ENCODE measurements at regions not wholly inside any gene's neighbourhood (a gene's known extent, or its start where the extent isn't known, plus 50 kb on each side); places are given as distances from the start of the nearest gene placed in this dataset.
A peak's percentile ranks its signal among the peaks of the same experiment; 100 is the strongest.

GRCh38 chr11:111046291-111046690 lies 199.2 kb upstream of the POU2AF2 start:
- no peak overlapping the region for H3K4me3 ChIP-seq
- no peak for DNase-seq
- no peaks in the 10 kb centered on the region for H3K4me1 ChIP-seq
- no peaks in the 10 kb centered on the region for H3K9me3 ChIP-seq
- intact Hi-C loops (cut with DNase I), result no loop called here
- no peaks in the 10 kb centered on the region for H3K27me3 ChIP-seq
- WGBS, 2 donors, result 37 to 51% methylated on average over 2 of the region's 2 CpGs
- H3K36me3 ChIP-seq, result no peaks in the 10 kb centered on the region
- no peak overlapping the region for H3K27ac ChIP-seq
- TF ChIP-seq, protein P1, sequence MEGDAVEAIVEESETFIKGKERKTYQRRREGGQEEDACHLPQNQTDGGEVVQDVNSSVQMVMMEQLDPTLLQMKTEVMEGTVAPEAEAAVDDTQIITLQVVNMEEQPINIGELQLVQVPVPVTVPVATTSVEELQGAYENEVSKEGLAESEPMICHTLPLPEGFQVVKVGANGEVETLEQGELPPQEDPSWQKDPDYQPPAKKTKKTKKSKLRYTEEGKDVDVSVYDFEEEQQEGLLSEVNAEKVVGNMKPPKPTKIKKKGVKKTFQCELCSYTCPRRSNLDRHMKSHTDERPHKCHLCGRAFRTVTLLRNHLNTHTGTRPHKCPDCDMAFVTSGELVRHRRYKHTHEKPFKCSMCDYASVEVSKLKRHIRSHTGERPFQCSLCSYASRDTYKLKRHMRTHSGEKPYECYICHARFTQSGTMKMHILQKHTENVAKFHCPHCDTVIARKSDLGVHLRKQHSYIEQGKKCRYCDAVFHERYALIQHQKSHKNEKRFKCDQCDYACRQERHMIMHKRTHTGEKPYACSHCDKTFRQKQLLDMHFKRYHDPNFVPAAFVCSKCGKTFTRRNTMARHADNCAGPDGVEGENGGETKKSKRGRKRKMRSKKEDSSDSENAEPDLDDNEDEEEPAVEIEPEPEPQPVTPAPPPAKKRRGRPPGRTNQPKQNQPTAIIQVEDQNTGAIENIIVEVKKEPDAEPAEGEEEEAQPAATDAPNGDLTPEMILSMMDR (IDR thresholded peaks at IDR 0.05), result no peak
- TF ChIP-seq POLR2A (IDR thresholded peaks at IDR 0.05), result no peak

DNA sequence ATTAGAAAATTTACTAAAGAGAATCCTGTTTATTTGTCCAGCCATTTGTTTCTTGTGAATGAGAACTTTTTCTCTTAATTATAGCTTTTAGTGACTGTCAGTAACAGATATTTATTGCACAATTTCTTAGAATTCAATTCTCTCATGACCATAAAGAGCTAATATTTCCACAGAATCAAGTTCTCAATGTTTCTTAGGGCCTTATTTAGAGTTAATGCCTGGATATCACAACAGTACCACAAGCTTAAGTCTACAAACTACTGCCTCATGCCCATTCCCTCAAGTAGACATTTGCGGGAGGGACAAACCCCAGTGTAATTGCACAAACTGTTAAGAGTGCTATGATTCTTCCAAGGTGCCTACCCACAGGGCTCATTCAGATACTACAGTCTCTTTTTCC lies 199.7 kb upstream of the POU2AF2 start:
- Histone ChIP-seq H3K27ac (peak overlapping the region in 3 of 4 donors; percentile 10 to 58 (median 26)), H3K9me3 (no peaks in the 10 kb centered on the region), H3K27me3 (no peaks in the 10 kb centered on the region), H3K4me3 (no peak overlapping the region), H3K4me1 (no peaks in the 10 kb centered on the region), H3K36me3 (no peaks in the 10 kb centered on the region)
- TF ChIP-seq, protein P1 (IDR thresholded peaks at IDR 0.05), result no peak
- TF ChIP-seq POLR2A (IDR thresholded peaks at IDR 0.05), result no peak
- intact Hi-C loops (cut with DNase I), result no loop called here
- 81 to 89% methylated on average over 1 of the region's 1 CpG for WGBS, 2 donors
- no peak for DNase-seq

DNA sequence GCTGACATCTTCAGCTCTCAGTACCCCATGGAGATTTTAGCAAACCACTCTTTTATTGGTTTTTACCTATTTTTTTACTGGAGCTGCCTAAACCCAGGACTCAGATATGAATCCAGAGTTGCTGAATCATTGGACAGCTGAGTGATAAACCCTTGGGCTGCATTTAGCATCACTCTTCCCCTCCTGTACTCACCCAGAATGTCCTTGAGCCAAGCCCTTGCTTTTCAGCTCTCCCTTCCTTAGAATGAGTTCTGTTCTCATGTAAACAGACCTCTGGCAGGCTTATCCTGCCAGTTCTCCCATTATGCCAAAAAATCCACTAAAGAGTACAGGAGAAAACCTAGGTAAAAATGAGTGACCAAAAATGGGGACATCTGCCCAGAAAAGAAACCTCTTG lies 200.1 kb upstream of the POU2AF2 start:
- Histone ChIP-seq H3K9me3 (no peaks in the 10 kb centered on the region), H3K27ac (peak overlapping the region in 3 of 4 donors; percentile 10 to 58 (median 26)), H3K27me3 (no peaks in the 10 kb centered on the region), H3K4me1 (no peaks in the 10 kb centered on the region), H3K4me3 (no peak overlapping the region), H3K36me3 (no peaks in the 10 kb centered on the region)
- DNase-seq, result no peak
- no peak for TF ChIP-seq POLR2A (IDR thresholded peaks at IDR 0.05)
- TF ChIP-seq, protein P1 (IDR thresholded peaks at IDR 0.05), result no peak
- intact Hi-C loops (cut with DNase I), result no loop called here

- no peak for DNase-seq
- no peaks in the 10 kb centered on the region for H3K36me3 ChIP-seq
- intact Hi-C loops (cut with DNase I), result no loop called here
- H3K4me1 ChIP-seq, result no peaks in the 10 kb centered on the region
- WGBS, 2 donors, result 78 to 91% methylated on average over 5 to 6 of the region's 6 CpGs
- peak overlapping the region in 3 of 4 donors; percentile 10 to 58 (median 26) for H3K27ac ChIP-seq
- no peaks in the 10 kb centered on the region for H3K27me3 ChIP-seq
- no peak for TF ChIP-seq POLR2A (IDR thresholded peaks at IDR 0.05)
- TF ChIP-seq, protein P1 (IDR thresholded peaks at IDR 0.05), result no peak
- no peaks in the 10 kb centered on the region for H3K9me3 ChIP-seq
- H3K4me3 ChIP-seq, result no peak overlapping the region
These were observed 200.6 kb upstream of the POU2AF2 start for GRCh38 chr11:111044751-111045406.

DNA sequence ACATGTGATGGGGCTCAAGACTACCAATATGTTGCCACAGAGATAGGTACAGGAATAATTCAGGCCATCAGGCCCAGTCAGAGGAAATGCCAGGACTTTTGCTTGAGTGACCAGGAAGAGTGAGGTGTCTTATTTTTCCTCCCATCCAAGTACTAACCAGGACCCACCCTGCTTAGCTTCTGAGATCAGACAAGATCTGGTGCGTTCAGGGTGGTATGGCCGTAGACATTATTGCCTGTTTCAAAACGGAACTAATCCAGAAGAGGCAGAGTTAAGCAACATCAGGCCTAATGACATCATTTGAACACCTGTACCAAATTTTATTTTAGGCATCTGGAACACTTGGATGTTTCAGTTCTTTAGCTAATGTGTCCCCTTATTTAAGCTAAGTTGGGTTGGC lies 205.5 kb upstream of the POU2AF2 start:
- no peak overlapping the region for H3K4me3 ChIP-seq
- intact Hi-C loops (cut with DNase I), result no loop called here
- no peaks in the 10 kb centered on the region for H3K4me1 ChIP-seq
- no peak for DNase-seq
- H3K27me3 ChIP-seq, result no peaks in the 10 kb centered on the region
- no peaks in the 10 kb centered on the region for H3K9me3 ChIP-seq
- WGBS, 2 donors, result 87 to 92% methylated on average over 3 of the region's 3 CpGs
- H3K27ac ChIP-seq, result no peak overlapping the region
- no peaks in the 10 kb centered on the region for H3K36me3 ChIP-seq
- TF ChIP-seq, protein P1 (IDR thresholded peaks at IDR 0.05), result no peak
- no peak for TF ChIP-seq POLR2A (IDR thresholded peaks at IDR 0.05)
